ENCODE measurements at regions not wholly inside any gene's neighbourhood (a gene's known extent, or its start where the extent isn't known, plus 50 kb on each side); places are given as distances from the start of the nearest gene placed in this dataset.

- no peak for TF ChIP-seq SIN3A (conservative IDR thresholded peaks at IDR 0.05 in 1 of 2, IDR thresholded peaks at IDR 0.05 in 1 of 2; ENCODE audit: low read depth in 1 of 2, low read length in 2 of 2)
- no peak for TF ChIP-seq RNF2 (IDR thresholded peaks at IDR 0.05; ENCODE audit: borderline replicate concordance, low read depth, low read length, missing control alignments, poor library complexity, severe bottlenecking)
Measured at GRCh38 chr1:80349218-80349617, 1342.7 kb upstream of the ADGRL4 start (continued).

Measured in H1 (cell line).